ENCODE measurements at regions not wholly inside any gene's neighbourhood (a gene's known extent, or its start where the extent isn't known, plus 50 kb on each side); places are given as distances from the start of the nearest gene placed in this dataset.

- TF ChIP-seq CTCF (IDR thresholded peaks at IDR 0.05) (no peak), POLR2AphosphoS5 (IDR thresholded peaks at IDR 0.05) (no peak)
Measured at GRCh38 chr5:33270671-33271070, 170.1 kb upstream of the TARS1 start.
